Stimulated activated naive B cell treated with anti-CD40 and anti-IgM and Interleukin-4, amounts not matched to agents 10 μg/mL and 1 μg/mL and 100 μg/mL, for 72 hours (primary cell): ENCODE measurements at regions not wholly inside any gene's neighbourhood (a gene's known extent, or its start where the extent isn't known, plus 50 kb on each side); places are given as distances from the start of the nearest gene placed in this dataset.

Experiments
- ATAC-seq, 2 donors: fragments of 150-1000 bp; cut with Tn5 transposase; replicated peaks; 2 replicates each; pipeline ENCODE4 v1.10.0; 2021; ENCODE audit warnings: moderate library complexity in 1 of 2
- DNase-seq: peaks from one replicate; pipeline ENCODE4 v3.0.0; 2021
- H3K27ac Mint-ChIP-seq: one replicate; pipeline ENCODE4 v1.8.0; 2022; ENCODE audit warnings: mild to moderate bottlenecking, mixed read lengths
- H3K27me3 Mint-ChIP-seq, 2 donors: one replicate each; pipeline ENCODE4 v1.8.0; 2022; ENCODE audit warnings: mixed read lengths in 2 of 2
- H3K36me3 Mint-ChIP-seq, 2 donors: one replicate each; pipeline ENCODE4 v1.8.0; 2022; ENCODE audit warnings: mixed read lengths in 2 of 2, mild to moderate bottlenecking in 1 of 2
- H3K4me1 Mint-ChIP-seq, 2 donors: one replicate each; pipeline ENCODE4 v1.8.0; 2022; ENCODE audit warnings: mixed read lengths in 2 of 2, mild to moderate bottlenecking in 1 of 2
- H3K4me3 Mint-ChIP-seq, 2 donors: one replicate each; pipeline ENCODE4 v1.8.0; 2022; ENCODE audit warnings: mild to moderate bottlenecking in 2 of 2, mixed read lengths in 2 of 2, moderate library complexity in 1 of 2
- H3K9me3 Mint-ChIP-seq, 2 donors: one replicate each; pipeline ENCODE4 v1.8.0; 2022; ENCODE audit warnings: mixed read lengths in 2 of 2, mild to moderate bottlenecking in 1 of 2

DNA sequence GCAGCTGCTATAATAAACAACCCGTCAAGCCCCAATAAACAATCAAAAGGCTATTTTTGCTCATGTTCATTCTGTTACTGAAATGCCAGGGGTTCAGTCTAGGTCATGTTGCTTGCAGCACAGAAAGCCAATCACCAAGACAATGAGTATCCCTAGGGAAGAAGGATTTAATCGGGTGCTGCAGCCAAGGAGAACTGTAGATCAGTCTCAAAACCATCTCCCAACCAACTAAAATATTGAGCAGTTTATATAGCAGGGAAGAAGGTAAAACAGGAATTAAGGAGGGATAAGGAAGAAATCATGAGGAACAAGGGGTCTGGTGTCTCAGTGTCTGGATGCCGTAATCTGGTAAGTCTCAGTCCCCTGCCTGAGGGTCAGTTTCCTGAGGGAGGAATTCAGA is 169.5 kb downstream of the BLID start:
- Mint-ChIP-seq H3K4me3 (no peak overlapping the region), H3K36me3 (no peaks in the 10 kb centered on the region), H3K27ac (no peak overlapping the region), H3K9me3 (no peaks in the 10 kb centered on the region), H3K27me3 (peaks cover 0 to 4% of the 10 kb centered on the region in 2 donors), H3K4me1 (no peaks in the 10 kb centered on the region)
- ATAC-seq (no peak), DNase-seq (no peak)

DNA sequence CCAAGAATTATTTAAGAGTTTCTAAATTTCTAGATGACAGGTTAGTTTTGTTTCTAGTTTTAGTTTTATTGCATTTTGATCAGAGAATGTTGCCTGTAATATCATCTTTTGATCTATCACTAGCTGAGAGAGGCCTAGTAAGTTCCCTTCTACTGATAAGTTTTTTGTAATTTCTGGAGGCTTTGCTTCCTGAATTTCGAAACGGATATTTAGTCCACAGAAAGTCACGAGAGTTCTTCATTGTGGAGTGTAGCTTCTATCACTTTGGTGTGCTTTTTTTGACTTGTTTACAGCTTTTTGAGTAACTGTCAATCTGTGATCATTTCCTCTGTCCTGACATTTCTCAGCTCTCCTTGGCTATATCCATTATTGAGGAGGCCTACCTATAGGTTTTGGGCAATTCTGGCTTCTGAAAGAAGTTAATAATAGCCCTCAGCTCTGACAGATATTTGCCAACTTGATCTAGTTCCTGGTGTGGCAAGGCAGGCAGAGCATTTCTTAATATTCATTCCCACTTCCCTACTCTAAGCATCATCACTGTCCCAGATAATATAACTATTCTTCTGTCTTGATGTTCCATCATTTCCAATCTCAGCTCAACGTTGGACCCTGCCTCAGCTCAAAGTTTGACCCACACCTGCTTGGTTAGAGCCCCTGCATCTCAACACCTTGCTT is 171.3 kb downstream of the BLID start:
- H3K27ac Mint-ChIP-seq: no peak overlapping the region
- DNase-seq (no peak), ATAC-seq (no peak)
- H3K9me3 Mint-ChIP-seq: no peaks in the 10 kb centered on the region
- H3K36me3 Mint-ChIP-seq: no peaks in the 10 kb centered on the region
- no peaks in the 10 kb centered on the region for H3K4me1 Mint-ChIP-seq
- H3K4me3 Mint-ChIP-seq: no peak overlapping the region
- H3K27me3 Mint-ChIP-seq: peaks cover 0 to 5% of the 10 kb centered on the region in 2 donors

GRCh38 chr11:121938076-121938475 is 177.9 kb downstream of the BLID start:
- Mint-ChIP-seq H3K4me3 (no peak overlapping the region), H3K4me1 (no peaks in the 10 kb centered on the region), H3K9me3 (peaks cover 0 to 5% of the 10 kb centered on the region in 2 donors), H3K36me3 (no peaks in the 10 kb centered on the region), H3K27ac (no peak overlapping the region), H3K27me3 (peaks cover 10 to 23% of the 10 kb centered on the region in 2 donors)
- ATAC-seq (no peak), DNase-seq (no peak)

GRCh38 chr11:121936781-121937447 is 179.1 kb downstream of the BLID start:
- H3K36me3 Mint-ChIP-seq: no peaks in the 10 kb centered on the region
- H3K4me1 Mint-ChIP-seq: no peaks in the 10 kb centered on the region
- DNase-seq (no peak), ATAC-seq (no peak)
- no peak overlapping the region for H3K27ac Mint-ChIP-seq
- peaks cover 0 to 5% of the 10 kb centered on the region in 2 donors for H3K9me3 Mint-ChIP-seq
- H3K27me3 Mint-ChIP-seq: peaks cover 22 to 32% of the 10 kb centered on the region in 2 donors
- no peak overlapping the region for H3K4me3 Mint-ChIP-seq

DNA sequence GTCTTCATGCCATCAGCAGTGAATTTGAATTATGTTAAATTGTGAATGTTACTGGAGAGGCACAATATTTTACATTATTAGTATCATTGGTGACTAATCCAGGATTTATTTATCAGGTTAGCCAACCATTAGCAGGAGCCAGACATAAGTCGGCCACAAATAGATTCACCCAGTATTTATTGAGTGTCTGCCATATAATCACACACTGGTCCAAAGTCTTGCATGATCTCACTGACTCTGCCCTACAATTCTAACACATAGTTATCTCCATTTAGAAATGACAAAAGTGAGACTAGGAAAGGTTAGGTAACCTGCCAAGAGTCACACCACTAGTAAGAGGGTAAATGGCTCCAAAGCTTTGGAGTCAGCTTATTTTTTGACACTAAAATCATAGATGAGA is 179.6 kb downstream of the BLID start:
- DNase-seq: no peak
- Mint-ChIP-seq H3K4me1 (no peaks in the 10 kb centered on the region), H3K27me3 (peaks cover 27 to 37% of the 10 kb centered on the region in 2 donors), H3K4me3 (no peak overlapping the region), H3K9me3 (peaks cover 0 to 5% of the 10 kb centered on the region in 2 donors), H3K36me3 (no peaks in the 10 kb centered on the region), H3K27ac (no peak overlapping the region)
- no peak for ATAC-seq

- no peak overlapping the region for H3K4me3 Mint-ChIP-seq
These were observed 182.3 kb downstream of the BLID start for GRCh38 chr11:121933694-121934093.

GRCh38 chr11:121933294-121933693 is 182.7 kb downstream of the BLID start:
- DNase-seq (no peak), ATAC-seq (no peak)
- Mint-ChIP-seq H3K36me3 (no peaks in the 10 kb centered on the region), H3K9me3 (peaks cover 0 to 5% of the 10 kb centered on the region in 2 donors), H3K4me3 (no peak overlapping the region), H3K4me1 (no peaks in the 10 kb centered on the region), H3K27ac (no peak overlapping the region), H3K27me3 (peaks cover 27 to 29% of the 10 kb centered on the region in 2 donors)

More at GRCh38 chr11:121933694-121934093, 182.3 kb downstream of the BLID start:
- ATAC-seq (no peak), DNase-seq (no peak)
- peaks cover 27 to 32% of the 10 kb centered on the region in 2 donors for H3K27me3 Mint-ChIP-seq
- peaks cover 0 to 5% of the 10 kb centered on the region in 2 donors for H3K9me3 Mint-ChIP-seq
- no peak overlapping the region for H3K27ac Mint-ChIP-seq
- no peaks in the 10 kb centered on the region for H3K36me3 Mint-ChIP-seq
- H3K4me1 Mint-ChIP-seq: no peaks in the 10 kb centered on the region

- no peaks in the 10 kb centered on the region for H3K36me3 Mint-ChIP-seq
- H3K27me3 Mint-ChIP-seq: peaks cover 29 to 30% of the 10 kb centered on the region in 2 donors
- peaks cover 0 to 5% of the 10 kb centered on the region in 2 donors for H3K9me3 Mint-ChIP-seq
- H3K27ac Mint-ChIP-seq: no peak overlapping the region
- ATAC-seq (no peak), DNase-seq (no peak)
- no peaks in the 10 kb centered on the region for H3K4me1 Mint-ChIP-seq
- H3K4me3 Mint-ChIP-seq: no peak overlapping the region
These were observed 183.3 kb downstream of the BLID start for GRCh38 chr11:121932646-121933185.

- Mint-ChIP-seq H3K9me3 (peaks cover 0 to 8% of the 10 kb centered on the region in 2 donors), H3K27ac (no peak overlapping the region), H3K36me3 (no peaks in the 10 kb centered on the region), H3K4me3 (no peak overlapping the region), H3K4me1 (no peaks in the 10 kb centered on the region), H3K27me3 (peaks cover 37% of the 10 kb centered on the region in 2 donors)
- ATAC-seq (no peak), DNase-seq (no peak)
These were observed 184.2 kb downstream of the BLID start for GRCh38 chr11:121931748-121932352.

- Mint-ChIP-seq H3K9me3 (peaks cover 0 to 8% of the 10 kb centered on the region in 2 donors), H3K4me3 (no peak overlapping the region), H3K27ac (no peak overlapping the region), H3K4me1 (no peaks in the 10 kb centered on the region), H3K36me3 (no peaks in the 10 kb centered on the region), H3K27me3 (peaks cover 36 to 42% of the 10 kb centered on the region in 2 donors)
- ATAC-seq: no peak
- no peak for DNase-seq
These were observed 184.9 kb downstream of the BLID start for GRCh38 chr11:121931121-121931520.

- no peaks in the 10 kb centered on the region for H3K36me3 Mint-ChIP-seq
- peaks cover 0 to 6% of the 10 kb centered on the region in 2 donors for H3K9me3 Mint-ChIP-seq
- no peaks in the 10 kb centered on the region for H3K4me1 Mint-ChIP-seq
- ATAC-seq: peak; percentile 89
- DNase-seq: peak; percentile 2
- H3K27me3 Mint-ChIP-seq: peaks cover 33 to 41% of the 10 kb centered on the region in 2 donors
- no peak overlapping the region for H3K27ac Mint-ChIP-seq
- no peak overlapping the region for H3K4me3 Mint-ChIP-seq
These were observed 185.7 kb downstream of the BLID start for GRCh38 chr11:121930004-121930965.

DNA sequence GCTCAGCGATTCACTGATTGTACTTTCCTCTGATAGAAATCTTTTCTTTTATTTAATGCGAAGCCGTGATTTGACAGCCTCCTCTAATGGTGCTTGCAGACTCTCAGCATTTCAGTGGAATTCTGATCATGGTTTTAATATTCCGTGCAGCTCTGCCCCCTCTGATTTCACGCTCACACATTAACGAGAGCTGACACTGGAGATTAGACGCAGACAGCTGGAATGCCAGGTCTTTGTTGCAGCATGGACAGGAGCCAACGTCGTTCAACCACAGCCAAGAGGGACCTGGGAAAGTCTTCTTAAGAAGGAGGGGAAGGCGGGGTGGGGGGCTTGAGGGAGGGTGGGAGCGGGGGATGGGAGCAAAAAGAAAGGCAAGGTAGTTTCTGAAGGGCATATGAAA is 186.4 kb downstream of the BLID start:
- no peak for DNase-seq
- Mint-ChIP-seq H3K4me3 (no peak overlapping the region), H3K9me3 (peaks cover 0 to 3% of the 10 kb centered on the region in 2 donors), H3K27ac (no peak overlapping the region), H3K27me3 (peaks cover 28 to 36% of the 10 kb centered on the region in 2 donors), H3K36me3 (no peaks in the 10 kb centered on the region), H3K4me1 (no peaks in the 10 kb centered on the region)
- peak; percentile 20 to 31 for ATAC-seq

DNA sequence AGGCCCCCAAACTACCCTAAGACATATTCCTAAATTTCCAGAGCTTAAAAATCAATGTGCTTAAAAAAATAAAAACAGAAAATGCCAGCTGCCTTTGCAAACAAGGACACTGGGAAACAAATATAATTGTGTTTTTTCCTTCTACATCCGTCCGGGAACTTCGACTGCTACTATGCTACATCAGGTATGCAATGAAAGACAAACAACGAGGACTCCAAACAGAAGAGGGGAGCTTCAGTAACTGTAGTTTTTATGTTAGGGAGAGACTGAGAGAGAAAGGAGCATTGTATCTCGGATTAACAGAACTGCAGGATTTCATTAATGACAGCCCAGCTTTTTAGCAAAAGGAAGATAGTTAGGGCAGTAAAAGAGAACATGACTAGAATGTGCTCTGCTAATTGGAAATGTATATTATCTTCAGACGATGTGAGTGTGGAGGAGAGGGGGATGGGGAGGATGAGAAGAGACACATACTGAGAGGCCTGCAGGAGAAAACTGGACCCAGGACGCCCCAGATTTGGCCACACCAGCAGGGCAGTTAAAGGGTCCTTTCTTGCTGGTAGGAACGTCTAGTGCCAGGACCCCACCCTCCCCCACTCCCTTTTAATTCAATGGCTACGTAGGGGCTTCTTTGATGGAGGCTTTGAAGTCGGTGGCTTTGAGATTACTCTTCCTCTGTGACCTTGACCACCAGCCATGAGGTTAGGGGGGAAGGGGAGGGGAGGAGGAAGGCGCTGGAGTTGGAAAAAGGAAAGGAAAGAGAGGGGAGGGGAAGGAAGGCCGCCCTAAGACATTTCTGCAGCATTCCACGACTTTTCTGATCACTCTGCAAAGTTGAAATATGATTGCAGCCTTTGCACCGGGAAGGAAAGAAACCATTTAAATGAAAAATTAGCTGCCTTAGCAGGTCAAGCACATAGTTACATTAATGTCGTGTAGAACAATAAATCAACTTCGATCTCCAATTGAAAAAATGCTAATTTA is 187.1 kb downstream of the BLID start:
- DNase-seq (no peak), ATAC-seq (no peak)
- Mint-ChIP-seq H3K27ac (no peak overlapping the region), H3K27me3 (peaks cover 28 to 36% of the 10 kb centered on the region in 2 donors), H3K9me3 (peaks cover 0 to 3% of the 10 kb centered on the region in 2 donors), H3K36me3 (no peaks in the 10 kb centered on the region), H3K4me1 (no peaks in the 10 kb centered on the region), H3K4me3 (no peak overlapping the region)
